Fibroblast of peridontal ligament (primary cell): ENCODE measurements at regions not wholly inside any gene's neighbourhood (a gene's known extent, or its start where the extent isn't known, plus 50 kb on each side); places are given as distances from the start of the nearest gene placed in this dataset.

ENCODE experiments used
- DNase-seq: peaks from one replicate; pipeline ENCODE4 v3.0.0-alpha.2; 2010; ENCODE audit errors: extremely low read depth

DNA sequence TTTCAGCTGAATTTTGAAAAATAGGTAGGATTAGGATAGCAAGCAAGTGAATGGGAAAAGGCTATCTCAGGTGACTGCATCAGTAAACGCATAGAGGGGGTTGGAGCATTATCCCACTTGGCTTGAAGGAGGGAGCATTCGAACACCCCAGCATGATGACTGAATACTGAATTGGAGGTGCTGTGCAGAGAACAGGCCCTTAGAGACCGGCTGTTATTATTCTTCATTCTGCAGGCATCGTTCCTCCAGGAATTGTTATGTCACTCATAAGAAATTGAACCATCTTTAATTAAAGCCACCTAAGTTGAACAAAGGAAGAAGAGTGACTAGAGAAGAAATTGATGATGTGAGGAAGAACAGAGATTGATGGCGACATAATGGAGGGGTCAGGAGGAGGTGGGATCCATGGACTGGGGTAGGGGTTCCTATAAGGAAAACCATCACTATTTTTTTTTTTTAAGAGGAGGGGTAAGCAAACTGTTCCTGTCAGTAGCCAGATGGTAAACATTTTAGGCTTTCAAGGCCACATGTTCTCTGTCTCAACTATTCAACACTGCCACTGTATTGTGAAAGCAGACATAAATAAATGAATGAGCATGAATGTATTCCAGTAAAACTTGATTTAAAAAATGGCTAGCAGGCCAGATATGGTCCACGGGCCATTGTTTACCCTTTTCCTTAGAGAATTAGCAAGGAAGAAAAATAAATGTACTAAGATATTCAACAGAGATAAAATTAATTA, 264.7 kb upstream of the TAC1 start:
- no peak for DNase-seq

DNA sequence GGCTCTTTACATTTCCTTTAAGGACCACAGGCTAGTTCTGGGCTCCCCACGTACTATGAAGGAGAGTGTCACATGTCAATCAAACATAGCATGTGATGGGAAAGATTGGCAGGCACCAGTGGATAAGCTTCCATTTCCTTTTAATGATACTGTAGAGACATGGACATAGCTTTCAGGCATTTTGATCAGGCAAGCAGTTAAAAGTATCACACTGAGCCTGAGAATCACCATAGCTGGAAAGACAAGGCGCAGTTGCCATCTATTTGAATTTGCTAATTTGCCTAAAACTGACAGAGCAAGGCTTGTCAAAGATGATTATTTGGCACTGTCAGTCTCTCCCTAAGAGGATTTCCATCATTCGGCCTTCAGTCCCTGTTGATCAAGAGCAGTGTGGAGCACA, 263.4 kb upstream of the TAC1 start:
- no peak for DNase-seq

DNA sequence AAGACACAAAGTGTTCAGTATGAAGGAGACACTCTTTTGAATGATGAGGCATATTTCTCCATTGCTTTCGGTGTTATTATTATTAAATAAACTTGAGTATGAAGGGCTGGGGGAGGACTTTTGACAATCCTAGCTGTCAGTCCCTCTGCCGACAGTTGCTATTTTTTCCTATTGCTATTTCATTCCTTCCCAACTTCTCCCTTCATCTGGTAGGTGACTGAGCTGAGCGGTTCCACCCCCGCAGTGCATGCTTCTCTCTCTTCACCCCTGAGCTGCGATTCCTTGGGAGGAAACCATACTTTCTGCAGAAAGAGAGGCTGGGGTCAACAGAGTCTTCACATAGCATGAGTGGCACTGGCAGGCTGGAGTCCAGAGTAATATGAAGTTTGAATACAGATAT, 261.2 kb upstream of the TAC1 start:
- no peak for DNase-seq

DNA sequence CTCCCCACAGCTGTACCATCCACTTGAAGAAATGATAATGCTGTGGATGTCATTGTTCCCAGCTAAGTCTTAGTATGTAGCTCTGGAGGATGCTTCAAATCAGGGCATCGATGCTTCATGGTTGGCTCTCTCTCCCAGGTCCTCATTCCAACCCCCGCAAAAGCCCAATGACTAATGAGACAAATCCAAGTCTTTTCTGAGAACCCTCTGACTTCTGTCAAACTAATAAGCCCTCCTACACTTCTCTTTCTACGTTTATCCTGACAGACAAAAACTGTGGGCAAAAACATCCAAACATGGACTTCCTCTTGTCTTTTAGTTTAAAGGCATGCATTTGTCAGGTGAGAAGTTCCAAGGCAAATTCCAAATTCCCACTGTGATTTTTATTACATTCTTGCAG, 260.4 kb upstream of the TAC1 start:
- DNase-seq = no peak

DNA sequence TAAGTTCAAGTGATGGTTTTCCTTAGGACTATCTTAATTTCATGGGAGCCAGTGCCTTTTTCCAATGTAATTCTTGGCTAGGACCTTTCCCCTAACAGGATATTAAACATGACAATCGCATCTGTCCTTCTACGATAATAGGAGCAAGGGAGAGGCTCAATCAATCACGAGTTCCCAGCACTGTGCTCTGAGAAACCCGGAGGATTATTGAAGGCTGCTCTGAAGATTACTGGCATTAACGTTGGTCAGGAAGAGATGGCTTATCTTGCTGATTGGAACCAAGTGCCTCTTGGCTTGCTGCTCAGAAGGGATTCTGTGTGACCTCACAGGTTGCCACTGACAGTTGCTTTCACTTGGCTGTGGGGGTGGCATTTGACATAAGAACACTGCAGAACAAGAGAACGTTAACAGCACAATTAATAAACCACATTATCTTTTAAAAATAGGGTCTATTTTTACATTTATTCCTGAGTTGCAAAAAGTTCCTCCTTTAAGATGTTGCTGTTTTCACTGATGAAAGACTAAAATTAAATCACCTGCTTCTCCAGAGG, 252.1 kb upstream of the TAC1 start:
- no peak for DNase-seq

DNA sequence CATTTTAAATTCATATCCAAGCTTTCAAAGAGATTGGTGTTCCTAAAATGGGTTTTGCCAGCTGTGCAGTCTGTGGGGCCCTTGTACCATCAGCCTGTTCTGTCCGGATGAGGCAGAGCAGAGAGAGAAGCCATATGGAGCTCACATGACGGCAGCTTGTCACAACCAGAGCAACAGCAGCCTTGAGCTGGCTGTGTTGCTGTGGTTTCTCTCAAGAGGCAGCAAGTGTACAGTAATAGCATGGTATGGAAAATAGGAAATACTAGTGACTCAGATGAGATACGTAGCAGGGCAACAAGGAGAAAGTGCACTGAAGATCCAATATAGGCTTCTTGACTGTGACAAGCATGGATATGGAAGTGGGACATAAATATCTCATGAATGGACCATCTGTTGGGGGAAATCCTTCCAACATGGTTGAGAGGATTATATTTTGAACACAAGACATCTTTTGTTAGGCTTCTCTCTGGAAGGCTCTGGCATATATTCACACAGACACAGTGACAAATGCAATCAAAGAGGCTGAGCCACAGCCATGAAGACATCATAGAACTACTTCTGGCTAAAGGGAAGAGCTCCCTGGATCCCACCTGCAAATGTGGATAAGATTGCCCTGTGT, 251.0 kb upstream of the TAC1 start:
- DNase-seq = no peak

DNA sequence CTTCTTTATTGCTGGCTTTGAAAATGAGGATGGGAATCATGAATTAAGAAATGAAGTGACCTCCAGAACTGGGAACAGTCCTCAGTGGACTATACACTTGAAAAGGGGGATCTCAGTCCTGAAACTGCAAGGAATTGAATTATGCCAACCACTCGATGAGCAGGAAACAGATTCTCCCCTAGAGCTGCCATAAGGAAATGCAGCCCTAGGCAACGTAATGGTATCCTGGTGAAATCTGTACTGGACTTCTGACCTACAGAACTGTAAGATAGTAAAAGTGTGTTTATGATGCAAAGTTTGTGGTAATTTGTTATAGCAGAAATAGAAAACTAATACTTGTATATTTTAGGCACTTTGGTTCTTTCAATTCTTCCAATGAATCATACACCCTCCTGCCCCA, 236.4 kb upstream of the TAC1 start:
- DNase-seq = no peak

DNA sequence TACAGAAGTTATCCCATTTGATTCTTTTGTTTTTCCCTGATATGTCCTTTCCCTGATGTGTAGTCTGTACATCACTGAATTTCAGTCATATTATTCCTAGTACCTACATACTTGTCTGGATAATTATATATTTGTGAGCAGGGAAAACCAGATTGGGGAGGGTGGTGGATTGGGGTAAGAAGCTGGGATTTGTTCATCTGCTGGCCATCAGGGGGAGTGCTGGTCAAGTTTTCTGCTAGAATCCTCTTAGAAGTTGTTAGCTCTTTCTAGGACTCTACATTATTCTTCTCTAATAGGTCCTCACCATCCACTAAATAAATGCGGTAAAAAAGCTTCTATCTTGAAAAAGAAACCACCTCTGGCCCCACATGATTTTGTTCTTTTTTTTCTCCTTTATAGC, 232.7 kb upstream of the TAC1 start:
- DNase-seq = peak; percentile 1

DNA sequence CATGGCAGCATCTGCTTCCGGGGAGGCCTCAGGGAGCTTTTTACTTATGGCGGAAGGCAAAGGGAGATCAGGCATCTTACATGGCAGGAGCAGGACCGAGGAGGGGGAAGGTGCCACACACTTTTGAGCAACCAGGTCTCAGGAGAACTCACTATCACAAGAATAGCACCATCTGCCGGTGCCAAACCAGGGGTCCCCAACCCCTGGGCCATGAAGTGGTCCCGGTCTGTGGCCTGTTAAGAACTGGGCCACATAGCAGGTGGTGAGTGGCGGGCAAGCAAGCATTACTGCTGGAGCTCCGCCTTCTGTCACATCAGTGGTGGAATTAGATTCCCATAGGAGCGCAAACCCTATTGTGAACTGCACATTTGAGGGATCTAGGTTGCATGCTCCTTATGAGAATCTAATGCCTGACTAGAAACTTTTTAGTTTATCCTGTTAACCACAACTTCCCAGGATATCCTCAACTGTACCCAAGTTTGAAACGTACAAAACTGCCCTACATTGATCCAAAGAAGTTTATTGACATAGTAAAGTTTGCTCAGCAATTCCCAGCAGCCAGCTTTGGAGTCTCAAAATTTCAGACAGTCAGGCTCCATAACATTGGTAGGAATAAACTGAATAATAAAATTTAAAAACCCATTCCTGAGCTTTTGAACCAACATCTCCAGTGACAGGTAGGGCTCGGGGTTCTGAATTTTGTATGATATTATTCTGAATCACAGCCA, 228.4 kb upstream of the TAC1 start:
- DNase-seq = no peak

DNA sequence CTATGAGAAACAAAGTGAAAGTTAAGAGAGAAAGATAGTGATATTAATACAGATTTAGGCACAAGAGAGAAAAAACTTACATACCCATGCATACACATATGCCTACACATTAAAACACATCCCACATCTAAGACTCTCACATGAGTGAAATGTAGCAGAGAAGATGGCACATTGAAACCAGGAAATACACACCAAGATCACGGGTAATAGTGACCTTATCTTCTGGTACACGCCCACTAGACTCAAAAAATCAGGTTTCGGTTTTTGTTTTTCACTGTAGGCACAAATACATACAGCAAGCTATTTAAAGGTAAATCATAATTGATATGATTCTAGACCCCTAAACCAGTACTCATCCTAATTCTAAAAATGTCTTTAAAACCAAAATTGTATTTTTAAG, 225.2 kb upstream of the TAC1 start:
- DNase-seq = no peak

DNA sequence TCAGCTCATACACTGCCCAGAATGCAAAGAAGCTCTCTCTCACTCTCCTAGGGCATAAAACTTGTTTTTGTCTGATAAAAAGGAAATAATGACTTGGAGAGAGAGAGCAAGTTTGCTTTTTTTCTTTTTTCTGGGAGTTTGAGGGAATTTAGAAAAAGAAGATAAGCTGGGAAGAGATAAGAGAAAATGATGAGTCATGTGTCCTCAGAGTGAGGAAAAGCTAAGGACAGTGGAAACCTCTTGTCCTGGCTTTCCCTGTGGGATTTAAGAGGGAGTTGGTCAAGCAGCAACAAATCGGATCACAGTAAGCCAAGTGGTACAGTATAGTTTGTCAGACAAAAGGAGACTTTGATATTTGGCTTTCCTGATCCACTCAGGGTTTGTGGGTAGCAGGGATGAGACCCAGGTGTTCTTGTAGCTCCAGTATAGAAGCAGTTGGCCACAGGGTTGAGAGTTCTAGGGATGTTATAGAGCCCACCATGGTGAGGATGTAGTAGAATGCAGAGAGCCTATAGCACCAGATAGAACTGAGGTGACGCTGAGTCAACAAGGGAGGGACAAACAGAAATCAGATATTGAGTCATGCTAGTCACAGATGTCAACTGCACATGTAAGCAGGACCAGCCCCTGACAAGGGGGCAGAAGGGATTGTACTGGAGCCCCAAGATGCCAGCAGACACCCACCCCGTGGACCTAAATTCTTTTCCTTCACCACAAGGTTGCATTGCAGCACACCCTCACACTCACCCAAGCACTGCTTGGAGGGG, 219.3 kb upstream of the TAC1 start:
- no peak for DNase-seq

DNA sequence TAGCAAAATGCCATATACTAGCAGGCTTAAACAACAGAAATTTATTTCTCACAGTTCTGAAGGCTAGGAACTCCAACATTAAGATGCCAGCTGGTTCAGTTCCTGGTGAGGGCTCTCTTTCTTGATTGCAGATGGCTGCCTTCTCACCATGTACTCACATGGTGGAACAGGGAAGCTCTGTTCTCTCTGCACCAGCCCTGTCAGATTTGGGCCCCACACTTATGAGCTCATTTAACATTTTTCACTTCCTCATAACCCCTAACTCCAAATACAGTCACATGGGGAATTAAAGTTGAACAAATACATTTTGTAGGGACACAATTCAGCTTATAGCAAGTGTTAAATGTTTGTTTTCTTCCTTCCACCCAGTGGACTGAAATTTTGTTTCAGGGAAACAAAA, 218.6 kb upstream of the TAC1 start:
- DNase-seq = no peak

DNA sequence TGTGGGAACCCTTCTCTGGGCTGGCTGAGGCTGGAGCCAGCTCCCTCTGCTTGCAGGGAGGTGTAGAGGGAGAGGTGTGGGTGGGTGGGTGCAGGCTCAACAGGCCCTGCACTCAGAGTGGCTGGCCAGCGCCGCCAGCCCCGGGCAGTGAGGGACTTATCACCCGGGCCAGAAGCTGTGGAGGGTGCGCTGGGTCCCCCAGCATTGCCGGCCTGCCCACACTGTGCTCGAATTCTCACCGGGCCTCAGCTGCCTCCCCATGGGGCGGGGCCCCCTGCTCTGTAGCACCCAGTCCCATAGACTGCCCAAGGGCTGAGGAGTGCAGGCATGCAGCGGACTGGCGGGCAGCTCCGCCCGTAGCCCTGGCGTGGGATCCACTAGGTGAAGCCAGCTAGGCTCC, 190.7 kb upstream of the TAC1 start:
- no peak for DNase-seq

DNA sequence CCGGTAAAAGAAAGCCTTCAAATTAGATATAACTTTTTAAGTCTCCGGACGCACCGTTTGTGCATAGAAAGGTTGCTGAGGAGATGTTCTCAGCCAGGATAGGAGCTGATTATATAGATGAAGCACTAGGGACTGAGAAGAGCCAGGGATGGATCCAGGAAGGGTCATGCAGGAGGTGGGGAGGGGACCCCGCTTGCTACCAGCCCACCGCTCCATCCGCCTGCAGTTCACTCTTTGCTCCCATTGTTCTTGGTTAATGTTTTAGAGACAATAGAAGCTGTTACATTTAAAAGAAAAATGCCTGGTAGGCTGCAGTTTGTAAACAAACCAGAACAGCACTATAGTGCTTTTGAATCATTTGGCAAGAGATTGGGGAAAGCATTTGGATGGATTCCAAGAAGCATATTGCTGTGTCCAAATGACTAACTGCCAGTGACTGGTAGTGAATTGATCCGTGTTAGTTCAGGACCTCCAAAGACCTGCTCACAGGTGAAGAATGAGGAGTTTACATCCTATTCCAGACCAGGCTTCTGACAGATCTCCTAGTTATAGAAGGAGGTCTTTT, 175.9 kb upstream of the TAC1 start:
- DNase-seq = no peak

DNA sequence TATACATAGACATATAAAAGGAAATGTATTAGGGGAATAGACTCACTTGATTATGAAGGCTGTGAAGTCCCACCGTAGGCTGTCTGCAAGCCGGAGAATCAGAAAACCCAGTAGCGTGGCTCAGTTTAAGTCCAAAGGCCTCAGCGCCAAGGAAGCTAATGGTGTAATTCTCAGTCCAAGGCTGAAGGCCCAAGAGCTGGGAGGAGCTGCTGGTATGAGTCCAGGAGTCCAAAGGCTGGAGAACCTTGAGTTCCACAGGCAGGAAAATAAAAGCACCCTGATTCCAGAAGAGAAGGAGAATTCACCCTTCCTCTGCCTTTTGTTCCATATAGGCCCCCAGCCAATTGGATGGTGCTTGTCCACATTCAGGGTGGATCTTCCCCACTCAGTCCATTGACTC, 166.2 kb upstream of the TAC1 start:
- no peak for DNase-seq

DNA sequence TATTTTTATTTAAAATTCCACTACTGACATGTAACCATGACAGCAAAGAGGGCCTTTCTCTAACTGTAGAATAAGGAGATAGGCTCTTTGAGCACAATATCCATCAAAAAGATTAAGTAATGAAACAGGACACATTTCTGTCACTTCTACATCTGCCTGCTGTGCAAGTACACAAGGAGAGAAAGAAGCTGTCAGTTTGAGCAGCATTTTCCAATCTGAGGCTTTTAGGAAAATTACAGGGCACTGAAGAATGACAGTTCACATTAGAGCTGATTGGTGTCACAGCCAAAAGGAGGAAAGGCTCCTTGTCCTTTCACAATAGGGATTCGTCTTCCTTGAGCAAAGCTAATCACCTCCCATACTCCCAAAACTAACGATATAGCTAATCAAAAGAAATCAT, 158.8 kb upstream of the TAC1 start:
- DNase-seq = no peak

DNA sequence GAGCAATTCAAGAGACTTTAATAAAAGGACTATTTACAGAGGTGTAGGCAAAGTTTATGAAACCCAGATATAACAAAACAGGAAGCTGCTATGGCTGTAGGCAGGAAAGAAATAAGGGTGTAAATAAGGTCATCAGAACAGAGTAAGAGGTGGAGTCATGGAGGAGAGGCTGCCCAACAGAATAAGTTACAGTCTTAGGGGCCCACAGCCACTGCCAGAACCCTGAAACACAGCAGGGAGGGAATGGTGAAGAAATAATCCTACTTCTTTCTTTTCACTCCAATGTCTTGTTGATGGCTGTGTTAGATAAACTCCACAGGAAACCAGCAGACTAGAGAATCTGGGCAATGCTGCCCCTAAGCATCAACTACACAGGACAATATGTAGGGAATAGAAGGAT, 155.8 kb upstream of the TAC1 start:
- DNase-seq = no peak

DNA sequence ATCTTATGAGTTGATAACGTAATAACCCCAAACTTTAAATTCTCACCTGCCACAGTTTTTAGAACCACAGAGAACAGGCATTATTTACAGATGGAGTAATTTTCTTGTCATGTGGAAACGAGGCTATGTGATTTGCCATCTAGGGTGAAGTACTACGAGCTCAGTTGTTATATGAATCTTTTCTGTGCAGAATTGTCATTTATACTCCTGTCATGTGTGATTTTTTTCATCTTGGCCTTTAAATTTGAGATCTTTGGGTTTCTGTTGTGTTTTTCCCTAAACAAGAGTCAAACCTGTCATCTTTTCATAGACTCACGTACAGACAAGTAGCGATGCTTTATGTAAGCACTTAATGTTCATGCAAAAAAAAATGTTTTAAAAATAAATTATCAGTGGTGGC, 153.7 kb upstream of the TAC1 start:
- DNase-seq = no peak

DNA sequence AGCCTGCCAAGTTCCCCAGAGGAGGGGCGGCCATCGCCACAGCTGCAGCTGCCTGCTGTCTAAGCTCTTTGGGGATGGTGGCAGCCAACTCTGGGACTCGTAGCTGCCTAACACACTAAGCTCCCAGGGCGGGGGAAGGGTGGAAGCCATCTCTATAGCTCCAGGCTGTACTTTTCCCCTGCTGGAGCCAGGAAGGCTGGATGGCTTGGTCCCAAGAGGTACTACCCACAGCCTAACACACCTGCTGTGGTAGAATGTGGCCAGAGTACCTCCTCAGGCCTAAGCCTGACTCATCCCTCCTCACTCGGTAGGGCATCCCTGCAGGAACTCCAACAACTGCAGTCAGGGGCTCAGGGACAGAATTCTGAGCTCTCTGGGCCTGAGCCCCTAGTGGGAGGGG, 151.7 kb upstream of the TAC1 start:
- DNase-seq = no peak

DNA sequence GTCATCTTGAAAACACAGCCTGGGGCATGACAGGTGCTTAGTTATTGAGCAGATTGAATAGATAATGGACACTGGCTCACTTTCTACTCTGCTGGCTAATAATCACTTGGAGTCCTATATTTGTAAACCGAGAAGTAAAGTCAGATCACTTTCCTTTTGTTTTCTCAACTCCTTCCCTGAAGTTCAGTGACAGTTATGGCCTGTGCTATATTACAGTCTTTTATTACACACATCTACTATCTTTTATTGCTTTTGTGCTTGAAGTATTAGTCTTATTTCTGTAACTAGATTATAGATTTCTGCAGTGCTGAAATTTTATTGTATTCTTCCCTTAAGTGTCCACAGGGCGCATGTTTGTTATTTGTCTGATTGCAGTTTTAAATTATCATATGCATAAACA, 136.4 kb upstream of the TAC1 start:
- DNase-seq = no peak

DNA sequence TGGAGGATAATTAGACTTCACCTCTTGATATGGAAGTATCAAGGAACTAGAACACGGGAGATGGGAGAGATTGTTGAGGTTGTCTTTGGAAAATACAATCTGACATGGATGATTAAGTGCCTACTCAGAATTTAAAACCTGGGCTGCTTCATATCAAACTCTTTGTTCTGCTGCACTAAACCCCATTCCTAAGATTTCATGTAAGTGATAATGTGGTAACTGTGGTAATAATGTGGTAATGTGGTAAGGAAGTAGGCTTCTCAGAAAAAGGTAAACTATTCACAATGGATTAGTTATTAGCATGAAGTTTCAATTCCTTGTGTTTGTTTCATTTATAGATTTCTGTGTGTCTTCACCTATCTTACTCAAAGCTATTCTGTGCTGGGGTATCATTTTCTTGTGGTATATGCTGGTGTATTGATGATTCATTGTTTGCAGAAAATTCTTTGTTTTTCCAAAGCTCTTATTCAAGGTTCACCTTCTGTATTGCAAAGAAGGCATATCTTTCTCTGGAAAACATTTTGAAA, 129.9 kb upstream of the TAC1 start:
- no peak for DNase-seq

DNA sequence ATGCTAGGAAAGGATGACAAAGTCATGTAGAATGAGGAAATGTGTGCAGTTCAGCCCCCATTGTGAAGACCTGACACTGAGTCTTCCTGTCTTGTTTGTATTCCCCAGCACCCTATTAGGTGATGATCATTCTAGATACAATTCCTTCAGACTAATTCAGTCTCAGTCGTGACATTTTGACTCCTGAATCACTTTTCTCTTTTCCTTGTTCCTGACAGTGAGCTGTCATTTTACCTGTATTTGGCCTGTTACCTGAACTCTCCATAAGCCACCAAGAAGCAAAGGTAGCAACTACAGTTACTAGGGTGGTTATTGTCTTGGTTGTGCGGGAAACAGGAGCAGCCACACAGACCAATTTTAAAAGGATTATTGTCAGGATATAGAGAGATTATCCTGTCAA, 111.4 kb upstream of the TAC1 start:
- no peak for DNase-seq
